Keratinocyte (primary cell): ENCODE measurements at regions not wholly inside any gene's neighbourhood (a gene's known extent, or its start where the extent isn't known, plus 50 kb on each side); places are given as distances from the start of the nearest gene placed in this dataset.

ENCODE experiments used
- EZH2 ChIP-seq: IDR thresholded peaks from one replicate; pipeline ENCODE4 v1.6.1; 2012; ENCODE audit warnings: inconsistent platforms, mild to moderate bottlenecking, low read length, moderate library complexity
- TF ChIP-seq, protein P1 (sequence below), 3 experiments: IDR thresholded peaks in 1 of 3; conservative IDR thresholded peaks in 1 of 3; optimal IDR thresholded peaks in 1 of 3; 2 replicates in 2 of 3; 3 replicates in 1 of 3; pipeline versions ENCODE3 to v1.5.1; 2011; ENCODE audit warnings: low read length in 3 of 3, mild to moderate bottlenecking in 3 of 3, moderate library complexity in 2 of 3, control low read depth in 1 of 3, inconsistent platforms in 1 of 3; ENCODE audit not compliant: insufficient read depth in 2 of 3; ENCODE audit errors: extremely low read depth in 1 of 3

DNA sequence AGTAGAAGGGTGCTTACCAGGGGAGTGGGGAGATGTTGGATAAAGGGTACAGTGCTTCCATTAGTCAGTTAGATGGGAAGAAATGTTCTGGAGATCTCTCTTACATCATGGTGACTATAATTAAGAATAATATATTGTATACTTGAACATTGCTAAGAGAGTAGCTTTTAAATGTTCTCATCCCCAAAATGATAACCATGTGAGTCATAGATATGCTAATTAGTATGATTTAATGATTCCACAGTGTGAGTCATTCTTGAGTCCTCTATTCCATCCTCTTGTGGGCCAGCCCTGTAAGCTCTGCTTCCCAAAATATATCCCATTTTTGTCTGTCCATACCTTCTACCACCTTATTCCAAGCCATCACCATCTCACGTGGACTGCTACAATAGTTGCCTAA, 80.6 kb upstream of the CDH11 start:
- TF ChIP-seq, protein P1, sequence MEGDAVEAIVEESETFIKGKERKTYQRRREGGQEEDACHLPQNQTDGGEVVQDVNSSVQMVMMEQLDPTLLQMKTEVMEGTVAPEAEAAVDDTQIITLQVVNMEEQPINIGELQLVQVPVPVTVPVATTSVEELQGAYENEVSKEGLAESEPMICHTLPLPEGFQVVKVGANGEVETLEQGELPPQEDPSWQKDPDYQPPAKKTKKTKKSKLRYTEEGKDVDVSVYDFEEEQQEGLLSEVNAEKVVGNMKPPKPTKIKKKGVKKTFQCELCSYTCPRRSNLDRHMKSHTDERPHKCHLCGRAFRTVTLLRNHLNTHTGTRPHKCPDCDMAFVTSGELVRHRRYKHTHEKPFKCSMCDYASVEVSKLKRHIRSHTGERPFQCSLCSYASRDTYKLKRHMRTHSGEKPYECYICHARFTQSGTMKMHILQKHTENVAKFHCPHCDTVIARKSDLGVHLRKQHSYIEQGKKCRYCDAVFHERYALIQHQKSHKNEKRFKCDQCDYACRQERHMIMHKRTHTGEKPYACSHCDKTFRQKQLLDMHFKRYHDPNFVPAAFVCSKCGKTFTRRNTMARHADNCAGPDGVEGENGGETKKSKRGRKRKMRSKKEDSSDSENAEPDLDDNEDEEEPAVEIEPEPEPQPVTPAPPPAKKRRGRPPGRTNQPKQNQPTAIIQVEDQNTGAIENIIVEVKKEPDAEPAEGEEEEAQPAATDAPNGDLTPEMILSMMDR (optimal IDR thresholded peaks at IDR 0.05 in 1 of 3, IDR thresholded peaks at IDR 0.05 in 1 of 3, conservative IDR thresholded peaks at IDR 0.05 in 1 of 3; ENCODE audit: extremely low read depth in 1 of 3, insufficient read depth in 2 of 3, low read length in 3 of 3): no peak
- TF ChIP-seq EZH2: no peak
